ENCODE measurements at regions not wholly inside any gene's neighbourhood (a gene's known extent, or its start where the extent isn't known, plus 50 kb on each side); places are given as distances from the start of the nearest gene placed in this dataset.
A peak's percentile ranks its signal among the peaks of the same experiment; 100 is the strongest.

GRCh38 chr12:87685696-87686095, 343.5 kb downstream of the C12orf50 start:
- no peak for DNase-seq (ENCODE audit: low read depth)

GRCh38 chr12:87679251-87679650, 349.9 kb downstream of the C12orf50 start:
- no peak for DNase-seq (ENCODE audit: low read depth)

- no peak for DNase-seq (ENCODE audit: low read depth)
Observed at GRCh38 chr12:87678453-87678852, 350.7 kb downstream of the C12orf50 start.

- DNase-seq (ENCODE audit: low read depth): no peak
Observed at GRCh38 chr12:87676731-87677130, 352.5 kb downstream of the C12orf50 start.

GRCh38 chr12:87671757-87672156, 357.4 kb downstream of the C12orf50 start:
- peak; percentile 10 for DNase-seq (ENCODE audit: low read depth)

GRCh38 chr12:87670448-87670847, 358.8 kb downstream of the C12orf50 start:
- peak; percentile 10 for DNase-seq (ENCODE audit: low read depth)

GRCh38 chr12:87667378-87667777, 361.8 kb downstream of the C12orf50 start:
- peak; percentile 19 for DNase-seq (ENCODE audit: low read depth)

- peak; percentile 6 for DNase-seq (ENCODE audit: low read depth)
Observed at GRCh38 chr12:87661786-87662377, 367.3 kb downstream of the C12orf50 start.

- DNase-seq (ENCODE audit: low read depth): no peak
Observed at GRCh38 chr12:87660987-87661774, 368.0 kb downstream of the C12orf50 start.

GRCh38 chr12:87660291-87660690, 368.9 kb downstream of the C12orf50 start:
- DNase-seq (ENCODE audit: low read depth): no peak

GRCh38 chr12:87656311-87656710, 372.9 kb downstream of the C12orf50 start:
- DNase-seq (ENCODE audit: low read depth): no peak

GRCh38 chr12:87651670-87652425, 377.4 kb downstream of the C12orf50 start:
- DNase-seq (ENCODE audit: low read depth): no peak

- no peak for DNase-seq (ENCODE audit: low read depth)
Observed at GRCh38 chr12:87642245-87642644, 387.0 kb downstream of the C12orf50 start.

- DNase-seq (ENCODE audit: low read depth): no peak
Observed at GRCh38 chr12:87618199-87618598, 411.0 kb downstream of the C12orf50 start.

GRCh38 chr12:87612996-87613395, 416.2 kb downstream of the C12orf50 start:
- DNase-seq (ENCODE audit: low read depth): no peak

- DNase-seq (ENCODE audit: low read depth): no peak
Observed at GRCh38 chr12:87608321-87608720, 420.9 kb downstream of the C12orf50 start.

- no peak for DNase-seq (ENCODE audit: low read depth)
Observed at GRCh38 chr12:87603727-87604126, 425.5 kb downstream of the C12orf50 start.

- DNase-seq (ENCODE audit: low read depth): no peak
Observed at GRCh38 chr12:87599459-87599858, 429.7 kb downstream of the C12orf50 start.

- no peak for DNase-seq (ENCODE audit: low read depth)
Observed at GRCh38 chr12:87597114-87597513, 432.1 kb downstream of the C12orf50 start.

- no peak for DNase-seq (ENCODE audit: low read depth)
Observed at GRCh38 chr12:87596636-87597035, 432.6 kb downstream of the C12orf50 start.

- no peak for DNase-seq (ENCODE audit: low read depth)
Observed at GRCh38 chr12:87596134-87596533, 433.1 kb downstream of the C12orf50 start.

GRCh38 chr12:87585882-87586557, 443.2 kb downstream of the C12orf50 start:
- DNase-seq (ENCODE audit: low read depth): no peak

All from RPMI7951 (cell line).